ENCODE measurements at regions not wholly inside any gene's neighbourhood (a gene's known extent, or its start where the extent isn't known, plus 50 kb on each side); places are given as distances from the start of the nearest gene placed in this dataset.

- no peak overlapping the region for H2BK5ac ChIP-seq (ENCODE audit: insufficient read length, low read length)
- H3K4me2 ChIP-seq (ENCODE audit: insufficient read depth, insufficient read length, low read length) = no peak overlapping the region
- no peak for TF ChIP-seq CTCF (conservative IDR thresholded peaks at IDR 0.05)
- DNase-seq = no peak
- no CpG with 5 or more reads among the region's 5 CpGs for WGBS (ENCODE audit: extremely low coverage, insufficient read length, low lambda C conversion rate)
- no peak overlapping the region for H3K27ac ChIP-seq (ENCODE audit: insufficient read length, low read depth, low read length)
- H3K79me1 ChIP-seq (ENCODE audit: insufficient read depth, low read depth, low read length, poor library complexity, severe bottlenecking) = no peaks in the 10 kb centered on the region
- Mint-ChIP-seq H3K27me3 (ENCODE audit: low read depth) (peaks cover 6% of the 10 kb centered on the region), H3K4me1 (0 out of 4 replicates have a peak, but pooled peaks cover 3 to 4% of the 10 kb centered on the region in 2 experiments), H3K9me3 (peaks cover 6 to 7% of the 10 kb centered on the region in 2 experiments), H3K4me3 (no peak overlapping the region), H3K36me3 (ENCODE audit: insufficient read depth in 1 of 3, low read depth in 3 of 3) (peaks cover 0 to 5% (median 0%) of the 10 kb centered on the region in 3 experiments; a peak in 4 of 7 replicates), H3K27ac (no peak overlapping the region; a peak in 1 of 7 replicates)
- H2AFZ ChIP-seq (ENCODE audit: low read length) = no peak overlapping the region
- H3K23ac ChIP-seq (ENCODE audit: insufficient read length, low read depth, low read length) = no peak overlapping the region
- no peak overlapping the region for H2BK12ac ChIP-seq (ENCODE audit: insufficient read length, low read depth, low read length)
- H3K23me2 ChIP-seq (ENCODE audit: insufficient read length, low read depth, low read length, poor library complexity, severe bottlenecking) = no peaks in the 10 kb centered on the region
- H3K18ac ChIP-seq (ENCODE audit: insufficient read length, low read depth, low read length) = no peak overlapping the region
- no peak overlapping the region for H3K14ac ChIP-seq (ENCODE audit: insufficient read depth, low read length)
- no peaks in the 10 kb centered on the region for H3K79me2 ChIP-seq (ENCODE audit: insufficient read depth, low read length)
- H3K27me3 ChIP-seq (ENCODE audit: insufficient read depth, low read length) = no peaks in the 10 kb centered on the region
- no peak overlapping the region for H2BK15ac ChIP-seq (ENCODE audit: low read depth, low read length)
- H3K9me3 ChIP-seq (ENCODE audit: control insufficient read depth, low read depth, low read length) = no peaks in the 10 kb centered on the region
- H3K4me1 ChIP-seq (ENCODE audit: insufficient read depth, low read length) = no peaks in the 10 kb centered on the region
- H4K8ac ChIP-seq (replicated peaks; ENCODE audit: insufficient read length, low read depth, low read length) = no peak overlapping the region
- H3T11ph ChIP-seq (ENCODE audit: low read length) = no peak overlapping the region
- H3K56ac ChIP-seq (ENCODE audit: insufficient read length, low read depth, low read length) = no peak overlapping the region
- H3K9ac ChIP-seq (ENCODE audit: extremely low read depth, insufficient read length, low read length) = no peak overlapping the region
- H2BK120ac ChIP-seq (ENCODE audit: low read depth, low read length, poor library complexity, severe bottlenecking) = no peak overlapping the region
- no peaks in the 10 kb centered on the region for H4K20me1 ChIP-seq (ENCODE audit: control insufficient read depth, insufficient read depth, insufficient read length)
- no peak overlapping the region for H4K91ac ChIP-seq (ENCODE audit: insufficient read length, low read depth, low read length)
- H4K5ac ChIP-seq (ENCODE audit: insufficient read length, low read depth, low read length) = no peak overlapping the region
- H2AK5ac ChIP-seq (ENCODE audit: insufficient read length, low read length) = no peak overlapping the region
- H2BK20ac ChIP-seq (ENCODE audit: low read depth, low read length, poor library complexity, severe bottlenecking) = no peak overlapping the region
- no peak overlapping the region for H3K4ac ChIP-seq (ENCODE audit: low read depth, low read length)
These were observed 149.5 kb upstream of the ERCC4 start for GRCh38 chr16:13770436-13770835.
